HCT116 (cell line): ENCODE measurements at regions not wholly inside any gene's neighbourhood (a gene's known extent, or its start where the extent isn't known, plus 50 kb on each side); places are given as distances from the start of the nearest gene placed in this dataset.

Source experiments
- ATAC-seq: fragments of 200-7000 bp; cut with Tn5 transposase; 2 replicates; pipeline ENCODE4 v1.9.1; 2020; ENCODE audit warnings: mild to moderate bottlenecking, moderate library complexity
- BruUV-seq: library from RNA; stranded (reverse); fragments of 400-500 nt; replicated peaks from 2 replicates; lab custom pipeline; 2021; lab: Mats Ljungman, UMichigan
- CTCF ChIA-PET: fragments of 300-600 bp; sonication (Branson Sonifier 250); formaldehyde crosslinking; loops from one replicate; lab custom pipeline; 2021; ENCODE audit warnings: antibody characterized with exemption; lab: Charles Lee
- POLR2A ChIA-PET: fragments of 300-600, 350-600 bp; sonication (Branson Sonifier 250); formaldehyde crosslinking; loops from one replicate; lab custom pipeline; 2021; ENCODE audit warnings: antibody characterized with exemption; lab: Charles Lee
- RAD21 ChIA-PET, 2 experiments: fragments of 300-600 bp; sonication (Branson Sonifier 250); formaldehyde crosslinking; loops; one replicate each; lab custom pipeline; 2023; ENCODE audit warnings: low total read pairs in 2 of 2; ENCODE audit not compliant: uncharacterized antibody in 2 of 2, unreplicated experiment in 2 of 2, low non-redundant PET in 1 of 2; lab: Charles Lee
- DNase-seq: peaks from one replicate; pipeline ENCODE4 v3.0.0-alpha.2; 2010; ENCODE audit warnings: low read depth, low spot score
- H2AFZ ChIP-seq: fragments of 200-600 bp; shearing (Covaris generic), sonication (generic); 2 replicates; pipeline ENCODE4 v1.6.1; 2017; ENCODE audit warnings: low read depth, mixed run types, mixed read lengths, antibody characterized with exemption, low read length; ENCODE audit not compliant: poor library complexity, severe bottlenecking
- H3K27ac ChIP-seq: 2 replicates; pipeline ENCODE4 v1.5.1; 2012; ENCODE audit warnings: low read depth, low read length
- H3K27me3 ChIP-seq: fragments of 200-600 bp; sonication (generic); 2 replicates; pipeline ENCODE4 v1.6.1; 2016; ENCODE audit warnings: mixed run types, low read length, mixed read lengths; ENCODE audit not compliant: insufficient read depth
- H3K36me3 ChIP-seq, 2 experiments: fragments of 200-500 bp in 1 of 2; fragments of 200-600 bp in 1 of 2; sonication (Bioruptor generic) in 1 of 2; sonication (generic) in 1 of 2; 2 replicates each; pipeline versions ENCODE4 v1.5.1 to v1.6.1; 2014 to 2016; ENCODE audit warnings: low read length in 2 of 2, inconsistent platforms in 1 of 2, mixed read lengths in 1 of 2, mixed run types in 1 of 2; ENCODE audit not compliant: insufficient read depth in 2 of 2, control insufficient read depth in 1 of 2
- H3K4me1 ChIP-seq, 2 experiments: fragments of 200-600 bp in 1 of 2; sonication (generic) in 1 of 2; 2 replicates each; pipeline versions ENCODE4 v1.5.1 to v1.6.1; 2012 to 2017; ENCODE audit warnings: low read length in 2 of 2, inconsistent platforms in 1 of 2, mild to moderate bottlenecking in 1 of 2, mixed read lengths in 1 of 2, mixed run types in 1 of 2, moderate library complexity in 1 of 2; ENCODE audit not compliant: insufficient read depth in 2 of 2, control insufficient read depth in 1 of 2
- H3K4me2 ChIP-seq: fragments of 200-600 bp; sonication (generic); 2 replicates; pipeline ENCODE4 v1.6.1; 2017; ENCODE audit warnings: mixed run types, low read length, mixed read lengths
- H3K4me3 ChIP-seq, 2 experiments: fragments of 200-600 bp in 1 of 2; sonication (generic) in 1 of 2; replicated peaks in 1 of 2; 2 replicates each; pipeline ENCODE4 v1.5.1; 2011 to 2016; ENCODE audit warnings: low read length in 2 of 2, control low read depth in 1 of 2, low read depth in 1 of 2, mild to moderate bottlenecking in 1 of 2, mixed read lengths in 1 of 2, mixed run types in 1 of 2
- H3K79me2 ChIP-seq: fragments of 200-600 bp; sonication (generic); 2 replicates; pipeline ENCODE4 v1.6.1; 2017; ENCODE audit warnings: mild to moderate bottlenecking, mixed run types, low read length, moderate library complexity, mixed read lengths; ENCODE audit not compliant: insufficient read depth
- H3K9ac ChIP-seq: fragments of 200-600 bp; sonication (generic); 2 replicates; pipeline ENCODE4 v1.6.1; 2016; ENCODE audit warnings: low read length, mixed read lengths
- H3K9me2 ChIP-seq: fragments of 200-600 bp; sonication (generic), shearing (Covaris generic); 2 replicates; pipeline ENCODE4 v1.6.1; 2017; ENCODE audit warnings: mixed run types, mild to moderate bottlenecking, moderate library complexity; ENCODE audit not compliant: insufficient read depth
- H3K9me3 ChIP-seq, 2 experiments: fragments of 200-500 bp in 1 of 2; fragments of 200-600 bp in 1 of 2; sonication (Bioruptor generic) in 1 of 2; sonication (generic) in 1 of 2; 2 replicates each; pipeline ENCODE4 v1.6.1; 2014 to 2017; ENCODE audit warnings: low read length in 2 of 2, mixed read lengths in 2 of 2, inconsistent platforms in 1 of 2, low read depth in 1 of 2, mild to moderate bottlenecking in 1 of 2, mixed run types in 1 of 2, moderate library complexity in 1 of 2; ENCODE audit not compliant: control insufficient read depth in 1 of 2, insufficient read depth in 1 of 2
- H4K20me1 ChIP-seq: fragments of 200-600 bp; sonication (generic), shearing (Covaris generic); 2 replicates; pipeline ENCODE4 v1.6.1; 2017; ENCODE audit warnings: mixed run types, mild to moderate bottlenecking, moderate library complexity; ENCODE audit not compliant: insufficient read depth
- ATF3 ChIP-seq: IDR thresholded peaks from 2 replicates; pipeline ENCODE4 v1.6.1; 2012
- CEBPB ChIP-seq: IDR thresholded peaks from 2 replicates; pipeline ENCODE4 v1.6.1; 2012; ENCODE audit warnings: low read depth
- ELF1 ChIP-seq: IDR thresholded peaks from 2 replicates; pipeline ENCODE4 v1.6.1; 2012; ENCODE audit warnings: low read depth, borderline replicate concordance
- EZH2phosphoT487 ChIP-seq: fragments of 200-600 bp; IDR thresholded peaks from 2 replicates; pipeline ENCODE4 v1.6.1; 2018; ENCODE audit warnings: antibody characterized with exemption, borderline replicate concordance
- JUND ChIP-seq: IDR thresholded peaks from 2 replicates; pipeline ENCODE4 v1.6.1; 2012
- REST ChIP-seq: IDR thresholded peaks from 2 replicates; pipeline ENCODE4 v1.6.1; 2012; ENCODE audit warnings: low read depth
- TCF7L2 ChIP-seq: IDR thresholded peaks from 2 replicates; pipeline ENCODE4 v1.7.0; 2011; ENCODE audit warnings: borderline replicate concordance, inconsistent platforms; ENCODE audit not compliant: insufficient read depth, insufficient read length; ENCODE audit errors: extremely low read depth
- ZFX ChIP-seq: fragments of 450-650 bp; IDR thresholded peaks from 2 replicates; pipeline ENCODE4 v1.6.1; 2017
- intact Hi-C: fragments of 100-400 bp; cut with micrococcal nuclease; formaldehyde crosslinking; loops from 2 replicates; pipeline ENCODE4 v1.10.0; 2022

DNA sequence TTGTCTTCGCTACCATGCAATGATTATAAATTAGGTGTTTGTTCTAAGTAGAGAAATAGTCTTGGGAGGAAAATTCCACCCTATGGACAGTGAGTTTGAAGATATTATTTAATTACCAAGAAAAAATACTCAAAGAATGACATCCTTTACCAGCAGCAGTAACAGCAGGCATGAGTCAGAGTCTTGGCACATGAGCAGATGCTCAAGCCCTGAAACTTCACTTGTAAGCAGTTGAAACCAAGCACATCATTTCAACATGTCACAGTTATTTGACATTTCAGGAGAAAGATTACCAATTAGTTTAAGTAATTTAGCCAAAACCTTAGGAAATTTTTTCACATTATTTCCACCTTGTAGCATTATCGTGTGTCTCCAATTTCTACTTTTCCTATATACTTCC, 99.2 kb downstream of the C12orf50 start:
- H3K4me3 ChIP-seq: no peak overlapping the region
- no peaks in the 10 kb centered on the region for H3K27me3 ChIP-seq
- no peak overlapping the region for H3K27ac ChIP-seq
- no peaks in the 10 kb centered on the region for H3K79me2 ChIP-seq
- BruUV-seq: no TSS peak
- H3K36me3 ChIP-seq: no peaks in the 10 kb centered on the region
- DNase-seq (no peak), ATAC-seq (no peak)
- H3K4me2 ChIP-seq: no peak overlapping the region
- H3K9me3 ChIP-seq: no peaks in the 10 kb centered on the region
- TF ChIP-seq EZH2phosphoT487 (no peak), REST (no peak), ZFX (no peak), JUND (no peak)
- CTCF ChIA-PET: no interaction called here
- intact Hi-C loops: no loop called here
- H2AFZ ChIP-seq: no peak overlapping the region
- no peaks in the 10 kb centered on the region for H4K20me1 ChIP-seq
- RAD21 ChIA-PET: no interaction called here
- no peak overlapping the region for H3K9ac ChIP-seq
- no peaks in the 10 kb centered on the region for H3K9me2 ChIP-seq
- H3K4me1 ChIP-seq: no peaks in the 10 kb centered on the region
- POLR2A ChIA-PET: no interaction called here

GRCh38 chr12:87929346-87929745, 99.9 kb downstream of the C12orf50 start:
- no peaks in the 10 kb centered on the region for H3K4me1 ChIP-seq
- H3K27me3 ChIP-seq: no peaks in the 10 kb centered on the region
- H3K36me3 ChIP-seq: no peaks in the 10 kb centered on the region
- H3K79me2 ChIP-seq: no peaks in the 10 kb centered on the region
- ATAC-seq (no peak), DNase-seq (no peak)
- TF ChIP-seq CEBPB (no peak), ELF1 (no peak), ATF3 (no peak), TCF7L2 (no peak)
- H3K9me3 ChIP-seq: no peaks in the 10 kb centered on the region
- H2AFZ ChIP-seq: no peak overlapping the region
- intact Hi-C loops: no loop called here
- H3K4me3 ChIP-seq: no peak overlapping the region
- no peak overlapping the region for H3K4me2 ChIP-seq
- H3K27ac ChIP-seq: no peak overlapping the region
- BruUV-seq: no TSS peak
- ChIA-PET RAD21 (no interaction called here), POLR2A (no interaction called here), CTCF (no interaction called here)
- no peaks in the 10 kb centered on the region for H3K9me2 ChIP-seq
- no peak overlapping the region for H3K9ac ChIP-seq
- H4K20me1 ChIP-seq: no peaks in the 10 kb centered on the region
